ENCODE measurements at regions not wholly inside any gene's neighbourhood (a gene's known extent, or its start where the extent isn't known, plus 50 kb on each side); places are given as distances from the start of the nearest gene placed in this dataset.

DNA sequence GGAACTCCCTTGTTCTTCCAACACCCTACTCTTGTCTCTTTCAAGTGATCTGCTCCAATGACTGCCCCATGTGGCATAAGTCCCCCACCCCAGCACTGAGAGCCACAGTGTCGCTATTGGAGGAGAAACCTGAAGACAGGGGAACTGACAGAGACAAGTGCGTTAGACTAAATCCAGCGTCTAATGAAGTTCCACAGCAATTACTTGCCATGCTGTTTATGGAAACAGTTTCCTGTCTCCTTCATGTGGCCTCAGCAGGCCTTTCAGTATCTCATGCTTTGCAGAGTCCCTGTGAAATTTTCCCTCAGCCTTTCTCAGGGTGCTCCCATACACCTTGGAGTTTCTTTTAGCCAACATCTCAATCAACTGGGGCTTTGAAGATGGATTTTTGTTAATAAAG is 277.4 kb downstream of the ETS1 start:
- TF ChIP-seq, protein P1, sequence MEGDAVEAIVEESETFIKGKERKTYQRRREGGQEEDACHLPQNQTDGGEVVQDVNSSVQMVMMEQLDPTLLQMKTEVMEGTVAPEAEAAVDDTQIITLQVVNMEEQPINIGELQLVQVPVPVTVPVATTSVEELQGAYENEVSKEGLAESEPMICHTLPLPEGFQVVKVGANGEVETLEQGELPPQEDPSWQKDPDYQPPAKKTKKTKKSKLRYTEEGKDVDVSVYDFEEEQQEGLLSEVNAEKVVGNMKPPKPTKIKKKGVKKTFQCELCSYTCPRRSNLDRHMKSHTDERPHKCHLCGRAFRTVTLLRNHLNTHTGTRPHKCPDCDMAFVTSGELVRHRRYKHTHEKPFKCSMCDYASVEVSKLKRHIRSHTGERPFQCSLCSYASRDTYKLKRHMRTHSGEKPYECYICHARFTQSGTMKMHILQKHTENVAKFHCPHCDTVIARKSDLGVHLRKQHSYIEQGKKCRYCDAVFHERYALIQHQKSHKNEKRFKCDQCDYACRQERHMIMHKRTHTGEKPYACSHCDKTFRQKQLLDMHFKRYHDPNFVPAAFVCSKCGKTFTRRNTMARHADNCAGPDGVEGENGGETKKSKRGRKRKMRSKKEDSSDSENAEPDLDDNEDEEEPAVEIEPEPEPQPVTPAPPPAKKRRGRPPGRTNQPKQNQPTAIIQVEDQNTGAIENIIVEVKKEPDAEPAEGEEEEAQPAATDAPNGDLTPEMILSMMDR (IDR thresholded peaks at IDR 0.05) = no peak
- TF ChIP-seq POLR2A (IDR thresholded peaks at IDR 0.05) = no peak

Measured in body of pancreas (tissue), 4 donors.